ENCODE measurements at regions not wholly inside any gene's neighbourhood (a gene's known extent, or its start where the extent isn't known, plus 50 kb on each side); places are given as distances from the start of the nearest gene placed in this dataset.

GRCh38 chr6:14957355-14958059 is 288.4 kb upstream of the JARID2 start:
- Histone ChIP-seq H3K4me3 (no peak overlapping the region), H3K36me3 (no peaks in the 10 kb centered on the region), H3K27ac (no peak overlapping the region), H3K9me3 (peaks cover 0 to 17% (median 7%) of the 10 kb centered on the region in 4 donors), H3K27me3 (no peaks in the 10 kb centered on the region), H3K4me1 (no peaks in the 10 kb centered on the region)
- WGBS, 5 donors = 69 to 85% (median 77%) methylated on average over 7 of the region's 7 CpGs
- TF ChIP-seq POLR2AphosphoS5 (IDR thresholded peaks at IDR 0.05) = no peak
- TF ChIP-seq CTCF (IDR thresholded peaks at IDR 0.05) = no peak
- no peak for TF ChIP-seq POLR2A (IDR thresholded peaks at IDR 0.05)
- TF ChIP-seq EP300 (IDR thresholded peaks at IDR 0.05) = no peak
- intact Hi-C loops (cut with DNase I; ENCODE audit: low total_unique reads) = no loop called here
- no peak for DNase-seq

GRCh38 chr6:14959324-14959885 is 286.5 kb upstream of the JARID2 start:
- DNase-seq = no peak
- intact Hi-C loops (cut with DNase I; ENCODE audit: low total_unique reads) = no loop called here
- H3K4me3 ChIP-seq = no peak overlapping the region
- no peaks in the 10 kb centered on the region for H3K27me3 ChIP-seq
- H3K9me3 ChIP-seq = peaks cover 0 to 13% (median 7%) of the 10 kb centered on the region in 4 donors
- 50 to 75% (median 60%) methylated on average over 6 of the region's 6 CpGs for WGBS, 5 donors
- H3K36me3 ChIP-seq = no peaks in the 10 kb centered on the region
- no peak overlapping the region for H3K27ac ChIP-seq
- TF ChIP-seq EP300 (IDR thresholded peaks at IDR 0.05) (no peak), POLR2AphosphoS5 (IDR thresholded peaks at IDR 0.05) (no peak), CTCF (IDR thresholded peaks at IDR 0.05) (no peak), POLR2A (IDR thresholded peaks at IDR 0.05) (no peak)
- H3K4me1 ChIP-seq = no peaks in the 10 kb centered on the region

GRCh38 chr6:14964556-14965270 is 281.2 kb upstream of the JARID2 start:
- 83 to 89% (median 85%) methylated on average over 11 of the region's 11 CpGs for WGBS, 5 donors
- TF ChIP-seq POLR2A (IDR thresholded peaks at IDR 0.05) (no peak), CTCF (IDR thresholded peaks at IDR 0.05) (no peak), EP300 (IDR thresholded peaks at IDR 0.05) (no peak), POLR2AphosphoS5 (IDR thresholded peaks at IDR 0.05) (no peak)
- no peak overlapping the region for H3K27ac ChIP-seq
- no peaks in the 10 kb centered on the region for H3K36me3 ChIP-seq
- H3K4me3 ChIP-seq = no peak overlapping the region
- peaks cover 0 to 5% (median 0%) of the 10 kb centered on the region in 4 donors for H3K9me3 ChIP-seq
- intact Hi-C loops (cut with DNase I; ENCODE audit: low total_unique reads) = no loop called here
- peak in 1 of 2 donors; percentile 47 for DNase-seq
- H3K27me3 ChIP-seq = no peaks in the 10 kb centered on the region
- H3K4me1 ChIP-seq = no peaks in the 10 kb centered on the region

DNA sequence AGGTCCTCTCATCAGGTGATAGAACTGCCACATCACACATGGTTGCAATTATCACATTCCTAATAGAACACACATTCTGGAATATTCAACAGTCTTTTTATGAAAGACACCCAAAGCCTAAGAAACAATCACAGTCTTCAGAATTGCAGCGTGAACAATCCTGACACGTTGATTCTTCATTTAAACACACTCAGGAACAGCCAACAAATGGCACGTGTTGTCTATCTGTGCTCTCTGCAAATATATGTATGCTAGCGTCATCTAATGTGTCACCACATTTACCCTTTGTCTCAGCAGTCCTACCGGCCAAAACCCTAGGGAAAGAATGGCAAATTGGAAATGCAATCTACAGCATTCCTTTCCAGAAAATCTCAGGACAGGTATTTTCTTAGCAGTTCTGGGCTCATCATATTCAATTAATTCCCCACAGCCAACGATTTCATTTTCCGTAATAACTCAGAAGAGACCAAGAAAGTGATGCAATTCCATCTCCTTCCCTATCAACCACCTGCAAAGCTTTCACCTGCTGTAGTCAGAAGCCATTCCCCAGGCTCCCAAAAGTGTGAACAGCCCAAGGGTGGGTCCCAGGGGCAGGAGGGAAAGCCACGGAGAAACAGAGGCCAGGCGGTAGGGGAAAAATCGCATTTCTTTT is 280.3 kb upstream of the JARID2 start:
- H3K4me3 ChIP-seq = no peak overlapping the region
- H3K9me3 ChIP-seq = peaks cover 0 to 5% (median 0%) of the 10 kb centered on the region in 4 donors
- intact Hi-C loops (cut with DNase I; ENCODE audit: low total_unique reads) = no loop called here
- no peaks in the 10 kb centered on the region for H3K4me1 ChIP-seq
- 80 to 85% (median 82%) methylated on average over 10 of the region's 10 CpGs for WGBS, 5 donors
- no peak overlapping the region for H3K27ac ChIP-seq
- no peaks in the 10 kb centered on the region for H3K27me3 ChIP-seq
- no peaks in the 10 kb centered on the region for H3K36me3 ChIP-seq
- no peak for DNase-seq
- no peak for TF ChIP-seq POLR2A (IDR thresholded peaks at IDR 0.05)
- TF ChIP-seq CTCF (IDR thresholded peaks at IDR 0.05) = no peak
- TF ChIP-seq EP300 (IDR thresholded peaks at IDR 0.05) = no peak
- TF ChIP-seq POLR2AphosphoS5 (IDR thresholded peaks at IDR 0.05) = no peak
